ENCODE measurements at regions not wholly inside any gene's neighbourhood (a gene's known extent, or its start where the extent isn't known, plus 50 kb on each side); places are given as distances from the start of the nearest gene placed in this dataset.

- no peak for TF ChIP-seq EZH2 (IDR thresholded peaks at IDR 0.05; ENCODE audit: low read length, unreplicated experiment)
- TF ChIP-seq, protein P1, sequence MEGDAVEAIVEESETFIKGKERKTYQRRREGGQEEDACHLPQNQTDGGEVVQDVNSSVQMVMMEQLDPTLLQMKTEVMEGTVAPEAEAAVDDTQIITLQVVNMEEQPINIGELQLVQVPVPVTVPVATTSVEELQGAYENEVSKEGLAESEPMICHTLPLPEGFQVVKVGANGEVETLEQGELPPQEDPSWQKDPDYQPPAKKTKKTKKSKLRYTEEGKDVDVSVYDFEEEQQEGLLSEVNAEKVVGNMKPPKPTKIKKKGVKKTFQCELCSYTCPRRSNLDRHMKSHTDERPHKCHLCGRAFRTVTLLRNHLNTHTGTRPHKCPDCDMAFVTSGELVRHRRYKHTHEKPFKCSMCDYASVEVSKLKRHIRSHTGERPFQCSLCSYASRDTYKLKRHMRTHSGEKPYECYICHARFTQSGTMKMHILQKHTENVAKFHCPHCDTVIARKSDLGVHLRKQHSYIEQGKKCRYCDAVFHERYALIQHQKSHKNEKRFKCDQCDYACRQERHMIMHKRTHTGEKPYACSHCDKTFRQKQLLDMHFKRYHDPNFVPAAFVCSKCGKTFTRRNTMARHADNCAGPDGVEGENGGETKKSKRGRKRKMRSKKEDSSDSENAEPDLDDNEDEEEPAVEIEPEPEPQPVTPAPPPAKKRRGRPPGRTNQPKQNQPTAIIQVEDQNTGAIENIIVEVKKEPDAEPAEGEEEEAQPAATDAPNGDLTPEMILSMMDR (conservative IDR thresholded peaks at IDR 0.05; ENCODE audit: low read depth, low read length): no peak
Measured at GRCh38 chr12:114167431-114167830, 201.3 kb upstream of the RBM19 start.
